ACC112 (cell line): ENCODE measurements at regions not wholly inside any gene's neighbourhood (a gene's known extent, or its start where the extent isn't known, plus 50 kb on each side); places are given as distances from the start of the nearest gene placed in this dataset.
"Not testable (repeated sequence)": the region's sequence is repeated elsewhere in the genome, so short reads cannot be mapped to it uniquely, and the experiment has no call there.

ENCODE experiments used
- H2AFZ ChIP-seq: fragments of 200-600 bp; sonication (generic); one replicate; pipeline ENCODE4 v1.6.0; 2017; ENCODE audit warnings: antibody characterized with exemption, low read length; ENCODE audit not compliant: unreplicated experiment
- H3K27ac ChIP-seq: fragments of 200-600 bp; sonication (generic); 2 replicates; pipeline ENCODE4 v1.5.1; 2014; ENCODE audit warnings: low read depth, mild to moderate bottlenecking, antibody characterized with exemption, low read length, moderate library complexity
- H3K27me3 ChIP-seq: fragments of 200-600 bp; sonication (generic); 2 replicates; pipeline ENCODE4 v1.6.1; 2014; ENCODE audit warnings: mild to moderate bottlenecking, antibody characterized with exemption, low read length, moderate library complexity, mixed read lengths; ENCODE audit not compliant: insufficient read depth
- H3K36me3 ChIP-seq: fragments of 200-600 bp; sonication (generic); 2 replicates; pipeline ENCODE4 v1.6.1; 2016; ENCODE audit warnings: mild to moderate bottlenecking, antibody characterized with exemption, low read length, moderate library complexity, mixed read lengths; ENCODE audit not compliant: insufficient read depth
- H3K4me1 ChIP-seq: fragments of 200-600 bp; sonication (generic); one replicate; pipeline ENCODE4 v1.6.1; 2016; ENCODE audit warnings: low read length, mixed read lengths; ENCODE audit not compliant: insufficient read depth, unreplicated experiment, control insufficient read depth
- H3K4me3 ChIP-seq: fragments of 200-600 bp; sonication (generic); 2 replicates; pipeline ENCODE4 v1.5.1; 2014; ENCODE audit warnings: mild to moderate bottlenecking, low read depth, low read length
- H3K79me2 ChIP-seq: fragments of 200-600 bp; sonication (generic); one replicate; pipeline ENCODE4 v1.6.0; 2016; ENCODE audit warnings: low read length; ENCODE audit not compliant: control insufficient read depth, unreplicated experiment, insufficient read depth

DNA sequence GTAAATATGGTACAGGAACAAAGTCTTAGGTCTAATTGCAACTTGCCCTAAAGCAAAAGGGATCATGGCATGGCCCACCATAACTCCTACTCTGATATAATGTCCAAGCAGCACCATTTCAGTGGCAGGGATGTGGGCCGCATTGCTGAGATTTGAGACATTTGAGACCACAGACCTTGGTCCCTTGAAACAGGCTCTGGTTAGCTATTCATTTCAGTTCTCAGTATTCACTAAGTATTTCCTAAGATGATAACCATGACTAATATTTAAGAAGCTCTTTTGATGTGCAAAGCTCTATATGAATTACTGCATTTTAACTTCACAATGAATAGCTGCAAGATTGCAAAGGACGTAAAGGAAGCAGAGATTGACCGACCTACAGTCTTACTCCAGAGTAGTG, 471.0 kb downstream of the SHISA9 start:
- Histone ChIP-seq H3K27me3 (no peaks in the 10 kb centered on the region), H3K27ac (no peak overlapping the region), H3K4me3 (no peak overlapping the region), H3K79me2 (no peaks in the 10 kb centered on the region), H2AFZ (no peak overlapping the region), H3K36me3 (no peaks in the 10 kb centered on the region), H3K4me1 (no peaks in the 10 kb centered on the region)

DNA sequence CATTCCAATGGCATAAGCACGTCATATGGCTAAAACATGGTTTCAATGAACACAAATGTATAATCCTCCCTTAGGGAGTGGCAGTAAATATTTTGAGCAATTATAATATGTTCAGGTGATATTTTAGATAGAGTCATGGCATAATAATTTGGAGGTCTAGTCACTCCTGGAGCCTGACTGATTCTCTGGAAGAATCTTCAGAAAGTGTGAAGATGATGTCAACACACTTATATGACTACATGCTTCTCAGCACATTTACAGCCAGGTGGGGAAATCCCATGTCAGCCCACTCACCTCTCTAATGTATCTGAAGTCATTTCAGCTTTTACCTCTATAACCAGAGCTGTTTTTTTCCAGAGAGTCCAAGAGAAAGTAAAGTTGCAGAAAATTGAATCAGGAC, 474.8 kb downstream of the SHISA9 start:
- no peaks in the 10 kb centered on the region for H3K36me3 ChIP-seq
- no peaks in the 10 kb centered on the region for H3K4me1 ChIP-seq
- H3K27ac ChIP-seq = no peak overlapping the region
- no peaks in the 10 kb centered on the region for H3K27me3 ChIP-seq
- no peak overlapping the region for H3K4me3 ChIP-seq
- no peak overlapping the region for H2AFZ ChIP-seq
- H3K79me2 ChIP-seq = no peaks in the 10 kb centered on the region

- Histone ChIP-seq H3K4me1 (no peaks in the 10 kb centered on the region), H3K27ac (no peak overlapping the region)
These were observed 475.7 kb downstream of the SHISA9 start for GRCh38 chr16:13377143-13377542.

GRCh38 chr16:13378151-13378550, 476.8 kb downstream of the SHISA9 start:
- no peaks in the 10 kb centered on the region for H3K4me1 ChIP-seq
- H3K4me3 ChIP-seq = no peak overlapping the region
- H3K36me3 ChIP-seq = no peaks in the 10 kb centered on the region
- H2AFZ ChIP-seq = no peak overlapping the region
- no peaks in the 10 kb centered on the region for H3K27me3 ChIP-seq
- no peak overlapping the region for H3K27ac ChIP-seq
- H3K79me2 ChIP-seq = no peaks in the 10 kb centered on the region

More at GRCh38 chr16:13377143-13377542, 475.7 kb downstream of the SHISA9 start:
- Histone ChIP-seq H3K79me2 (no peaks in the 10 kb centered on the region), H3K27me3 (no peaks in the 10 kb centered on the region), H3K36me3 (no peaks in the 10 kb centered on the region), H3K4me3 (no peak overlapping the region), H2AFZ (no peak overlapping the region)

GRCh38 chr16:13379266-13379665, 477.9 kb downstream of the SHISA9 start:
- Histone ChIP-seq H2AFZ (no peak overlapping the region), H3K27me3 (no peaks in the 10 kb centered on the region), H3K4me1 (no peaks in the 10 kb centered on the region), H3K79me2 (no peaks in the 10 kb centered on the region), H3K36me3 (no peaks in the 10 kb centered on the region), H3K4me3 (no peak overlapping the region), H3K27ac (no peak overlapping the region)

DNA sequence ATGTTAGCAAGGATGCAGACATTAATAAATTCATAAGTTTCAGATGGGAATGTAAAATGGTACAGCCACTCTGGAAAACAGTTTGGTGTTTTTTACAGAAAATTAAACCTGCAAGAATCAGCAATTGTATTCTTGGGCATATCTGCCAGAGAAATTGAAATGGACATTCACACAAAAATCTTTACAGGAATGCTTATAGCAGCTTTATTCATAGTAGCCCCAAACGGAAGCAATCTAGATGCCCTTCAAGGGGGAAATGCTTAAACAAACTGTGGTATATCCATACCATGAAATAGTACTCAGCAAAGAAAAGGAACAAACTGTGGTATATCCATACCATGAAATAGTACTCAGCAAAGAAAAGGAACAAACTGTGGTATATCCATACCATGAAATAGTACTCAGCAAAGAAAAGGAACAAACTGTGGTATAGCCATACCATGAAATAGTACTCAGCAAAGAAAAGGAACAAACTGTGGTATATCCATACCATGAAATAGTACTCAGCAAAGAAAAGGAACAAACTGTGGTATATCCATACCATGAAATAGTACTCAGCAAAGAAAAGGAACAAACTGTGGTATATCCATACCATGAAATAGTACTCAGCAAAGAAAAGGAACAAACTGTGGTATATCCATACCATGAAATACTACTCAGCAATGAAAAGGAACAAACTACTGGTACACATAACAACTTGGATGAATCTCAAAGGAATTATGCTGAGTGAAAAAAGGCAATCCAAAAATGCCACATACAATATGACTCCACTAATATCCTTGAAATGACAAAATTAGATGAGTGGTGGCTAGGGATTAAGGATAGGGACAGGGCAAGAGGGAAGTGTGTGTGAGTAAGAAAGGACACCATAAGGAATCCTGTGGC, 484.0 kb downstream of the SHISA9 start:
- H3K79me2 ChIP-seq, H3K4me3 ChIP-seq, H3K4me1 ChIP-seq, H2AFZ ChIP-seq, H3K27ac ChIP-seq, H3K36me3 ChIP-seq, H3K27me3 ChIP-seq: not testable (repeated sequence)

- no peak overlapping the region for H3K27ac ChIP-seq
- H3K79me2 ChIP-seq = no peaks in the 10 kb centered on the region
- H3K36me3 ChIP-seq = no peaks in the 10 kb centered on the region
- no peaks in the 10 kb centered on the region for H3K4me1 ChIP-seq
- no peak overlapping the region for H3K4me3 ChIP-seq
- H3K27me3 ChIP-seq = no peaks in the 10 kb centered on the region
- no peak overlapping the region for H2AFZ ChIP-seq
These were observed 488.9 kb downstream of the SHISA9 start for GRCh38 chr16:13390093-13390985.

GRCh38 chr16:13390986-13391305, 489.5 kb downstream of the SHISA9 start:
- no peak overlapping the region for H2AFZ ChIP-seq
- no peaks in the 10 kb centered on the region for H3K4me1 ChIP-seq
- H3K4me3 ChIP-seq = no peak overlapping the region
- no peaks in the 10 kb centered on the region for H3K27me3 ChIP-seq
- H3K79me2 ChIP-seq = no peaks in the 10 kb centered on the region
- H3K36me3 ChIP-seq = no peaks in the 10 kb centered on the region
- no peak overlapping the region for H3K27ac ChIP-seq

- Histone ChIP-seq H3K79me2 (no peaks in the 10 kb centered on the region), H3K27me3 (no peaks in the 10 kb centered on the region), H3K36me3 (no peaks in the 10 kb centered on the region), H2AFZ (no peak overlapping the region), H3K4me3 (no peak overlapping the region), H3K27ac (no peak overlapping the region), H3K4me1 (no peaks in the 10 kb centered on the region)
These were observed 489.9 kb downstream of the SHISA9 start for GRCh38 chr16:13391337-13391736.

DNA sequence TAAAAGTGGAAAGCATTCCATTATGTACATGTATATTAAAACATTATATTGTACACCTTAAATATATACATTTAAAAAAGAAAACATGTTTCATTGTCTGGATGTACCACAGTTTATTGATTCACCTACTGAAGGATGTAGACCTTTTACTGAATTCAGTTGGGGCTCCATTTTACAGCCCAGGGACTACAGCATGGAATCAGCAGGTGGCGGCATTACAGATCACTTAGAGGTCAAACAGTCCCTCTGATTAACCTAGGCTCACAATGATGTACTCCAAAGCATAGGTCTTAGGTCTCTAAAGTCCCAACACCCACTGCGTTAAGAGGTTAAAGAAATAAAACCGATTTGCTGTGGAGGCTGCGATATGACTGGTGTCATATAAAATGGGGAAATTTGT, 490.9 kb downstream of the SHISA9 start:
- Histone ChIP-seq H3K27ac (no peak overlapping the region), H3K4me3 (no peak overlapping the region)

GRCh38 chr16:13393816-13394215, 492.4 kb downstream of the SHISA9 start:
- H3K27ac ChIP-seq = no peak overlapping the region
- H3K79me2 ChIP-seq = no peaks in the 10 kb centered on the region
- no peaks in the 10 kb centered on the region for H3K4me1 ChIP-seq
- no peak overlapping the region for H2AFZ ChIP-seq
- no peaks in the 10 kb centered on the region for H3K27me3 ChIP-seq
- H3K36me3 ChIP-seq = no peaks in the 10 kb centered on the region
- no peak overlapping the region for H3K4me3 ChIP-seq

More for the DNA sequence above, 490.9 kb downstream of the SHISA9 start:
- Histone ChIP-seq H3K79me2 (no peaks in the 10 kb centered on the region), H3K4me1 (no peaks in the 10 kb centered on the region), H3K27me3 (no peaks in the 10 kb centered on the region), H2AFZ (no peak overlapping the region), H3K36me3 (no peaks in the 10 kb centered on the region)
